Upper lobe of right lung (tissue), 1 donor: ENCODE measurements at regions not wholly inside any gene's neighbourhood (a gene's known extent, or its start where the extent isn't known, plus 50 kb on each side); places are given as distances from the start of the nearest gene placed in this dataset.
"Not testable (repeated sequence)": the region's sequence is repeated elsewhere in the genome, so short reads cannot be mapped to it uniquely, and the experiment has no call there.

Experiments used
- ATAC-seq: fragments of 200-7000 bp; cut with Tn5 transposase; one replicate; pipeline ENCODE4 v1.9.1; 2020; ENCODE audit warnings: mild to moderate bottlenecking, moderate library complexity
- DNase-seq: peaks from one replicate; pipeline ENCODE4 v3.0.0-alpha.2; 2020
- H3K27ac ChIP-seq: fragments of 200-600 bp; one replicate; pipeline ENCODE4 v1.8.0; 2022
- H3K27me3 ChIP-seq: fragments of 200-600 bp; one replicate; pipeline ENCODE4 v1.8.0; 2022; ENCODE audit warnings: mild to moderate bottlenecking
- H3K36me3 ChIP-seq: fragments of 200-600 bp; one replicate; pipeline ENCODE4 v1.8.0; 2022
- H3K4me1 ChIP-seq: fragments of 200-600 bp; one replicate; pipeline ENCODE4 v1.8.0; 2022
- H3K4me3 ChIP-seq: fragments of 200-600 bp; one replicate; pipeline ENCODE4 v1.8.0; 2022; ENCODE audit warnings: mild to moderate bottlenecking
- H3K9me3 ChIP-seq: fragments of 200-600 bp; one replicate; pipeline ENCODE4 v1.8.0; 2022
- intact Hi-C: fragments of 100-400 bp; cut with DNase I; formaldehyde crosslinking; loops from one replicate; pipeline ENCODE4 v1.11.0; 2022
- TF ChIP-seq, protein P1 (sequence below): fragments of 200-600 bp; IDR thresholded peaks from one replicate; pipeline ENCODE4 v1.8.0; 2022; ENCODE audit warnings: antibody characterized with exemption
- donor health status: DM: no; HTN: yes; CAD: no; lungs with severe emphysema.

DNA sequence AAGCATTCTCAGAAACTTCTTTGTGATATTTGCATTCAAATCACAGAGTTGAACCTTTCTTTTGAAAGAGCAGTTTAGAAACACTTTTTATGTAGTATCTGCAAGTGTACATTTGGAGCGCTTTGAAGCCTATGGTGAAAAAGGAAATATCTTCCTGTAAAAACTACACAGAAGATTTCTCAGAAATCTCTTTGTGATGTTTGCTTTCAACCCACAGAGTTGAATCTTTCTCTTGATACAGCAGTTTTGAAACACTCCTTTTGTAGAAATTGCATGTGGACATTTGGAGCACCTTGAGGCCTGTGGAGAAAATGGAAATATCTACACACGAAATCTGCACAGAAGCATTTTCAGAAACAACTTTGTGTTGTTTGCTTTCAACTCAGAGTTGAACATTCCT, 612.3 kb upstream of the ZNF337 start:
- H3K4me3 ChIP-seq = no peak overlapping the region
- DNase-seq (no peak), ATAC-seq (no peak)
- no peaks in the 10 kb centered on the region for H3K4me1 ChIP-seq
- TF ChIP-seq, protein P1, sequence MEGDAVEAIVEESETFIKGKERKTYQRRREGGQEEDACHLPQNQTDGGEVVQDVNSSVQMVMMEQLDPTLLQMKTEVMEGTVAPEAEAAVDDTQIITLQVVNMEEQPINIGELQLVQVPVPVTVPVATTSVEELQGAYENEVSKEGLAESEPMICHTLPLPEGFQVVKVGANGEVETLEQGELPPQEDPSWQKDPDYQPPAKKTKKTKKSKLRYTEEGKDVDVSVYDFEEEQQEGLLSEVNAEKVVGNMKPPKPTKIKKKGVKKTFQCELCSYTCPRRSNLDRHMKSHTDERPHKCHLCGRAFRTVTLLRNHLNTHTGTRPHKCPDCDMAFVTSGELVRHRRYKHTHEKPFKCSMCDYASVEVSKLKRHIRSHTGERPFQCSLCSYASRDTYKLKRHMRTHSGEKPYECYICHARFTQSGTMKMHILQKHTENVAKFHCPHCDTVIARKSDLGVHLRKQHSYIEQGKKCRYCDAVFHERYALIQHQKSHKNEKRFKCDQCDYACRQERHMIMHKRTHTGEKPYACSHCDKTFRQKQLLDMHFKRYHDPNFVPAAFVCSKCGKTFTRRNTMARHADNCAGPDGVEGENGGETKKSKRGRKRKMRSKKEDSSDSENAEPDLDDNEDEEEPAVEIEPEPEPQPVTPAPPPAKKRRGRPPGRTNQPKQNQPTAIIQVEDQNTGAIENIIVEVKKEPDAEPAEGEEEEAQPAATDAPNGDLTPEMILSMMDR = no peak
- H3K9me3 ChIP-seq = no peaks in the 10 kb centered on the region
- intact Hi-C loops = no loop called here
- no peaks in the 10 kb centered on the region for H3K27me3 ChIP-seq
- no peaks in the 10 kb centered on the region for H3K36me3 ChIP-seq
- no peak overlapping the region for H3K27ac ChIP-seq

- Histone ChIP-seq H3K4me3 (no peak overlapping the region), H3K4me1 (no peaks in the 10 kb centered on the region), H3K9me3 (no peaks in the 10 kb centered on the region), H3K27me3 (no peaks in the 10 kb centered on the region), H3K36me3 (no peaks in the 10 kb centered on the region), H3K27ac (no peak overlapping the region)
- DNase-seq (no peak), ATAC-seq (no peak)
- intact Hi-C loops = no loop called here
- TF ChIP-seq, protein P1 = no peak
Measured at GRCh38 chr20:26295006-26295405, 598.4 kb upstream of the ZNF337 start.

DNA sequence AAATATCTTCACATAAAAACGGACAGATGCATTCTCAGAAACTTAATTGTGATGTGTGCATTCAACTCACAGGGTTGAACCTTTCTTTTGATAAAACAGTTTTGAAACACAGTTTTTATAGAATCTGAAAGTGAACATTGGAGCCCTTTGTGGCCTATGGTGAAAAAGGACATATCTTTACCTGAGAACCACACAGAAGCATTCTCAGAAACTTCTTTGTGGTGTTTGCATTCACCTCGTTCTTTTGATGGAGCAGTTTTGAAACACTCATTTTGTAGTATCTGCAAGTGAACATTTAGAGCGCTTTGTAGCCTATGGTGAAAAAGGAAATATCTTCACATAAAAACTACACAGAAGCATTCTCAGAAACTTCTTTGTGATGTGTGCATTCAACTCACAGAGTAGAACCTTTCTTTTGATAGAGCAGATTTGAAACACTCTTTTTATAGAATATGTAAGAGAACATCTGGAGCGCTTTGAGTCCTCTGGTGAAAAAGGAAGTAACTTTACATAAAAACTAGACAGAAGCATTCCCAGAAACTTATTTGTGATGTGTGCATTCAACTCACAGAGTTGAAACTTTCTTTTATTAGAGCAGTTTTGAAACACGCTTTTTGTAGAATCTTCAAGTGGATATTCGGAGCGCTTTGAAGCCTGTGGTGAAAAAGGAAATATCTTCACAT, 591.9 kb upstream of the ZNF337 start:
- intact Hi-C loops, H3K36me3 ChIP-seq: not testable (repeated sequence)

DNA sequence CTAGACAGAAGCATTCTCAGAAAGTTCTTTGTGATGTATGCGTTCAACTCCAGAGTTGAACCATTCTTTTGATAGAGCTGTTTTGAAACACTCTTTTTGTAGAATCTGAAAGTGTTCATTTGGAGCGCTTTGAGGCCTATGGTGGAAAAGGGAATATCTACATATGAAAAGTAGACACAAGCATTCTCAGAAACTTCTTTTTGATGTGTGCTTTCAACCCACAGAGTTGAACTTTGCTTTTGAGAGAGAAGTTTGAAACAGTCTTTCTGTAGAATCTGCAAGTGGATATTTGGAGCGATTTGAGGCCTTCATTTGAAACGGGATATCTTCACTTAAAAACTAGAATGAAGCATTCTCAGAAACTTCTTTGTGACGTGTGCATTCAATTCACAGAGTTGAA, 582.6 kb upstream of the ZNF337 start:
- Histone ChIP-seq H3K36me3 (no peaks in the 10 kb centered on the region), H3K27ac (no peak overlapping the region), H3K4me3 (no peak overlapping the region), H3K9me3 (no peaks in the 10 kb centered on the region), H3K4me1 (no peaks in the 10 kb centered on the region), H3K27me3 (no peaks in the 10 kb centered on the region)
- TF ChIP-seq, protein P1 = no peak
- DNase-seq = no peak
- ATAC-seq = no peak
- intact Hi-C loops = no loop called here

More for the DNA sequence above, 591.9 kb upstream of the ZNF337 start:
- not testable (repeated sequence) for H3K4me1 ChIP-seq, ATAC-seq, H3K27me3 ChIP-seq, DNase-seq, H3K4me3 ChIP-seq, H3K27ac ChIP-seq, H3K9me3 ChIP-seq

DNA sequence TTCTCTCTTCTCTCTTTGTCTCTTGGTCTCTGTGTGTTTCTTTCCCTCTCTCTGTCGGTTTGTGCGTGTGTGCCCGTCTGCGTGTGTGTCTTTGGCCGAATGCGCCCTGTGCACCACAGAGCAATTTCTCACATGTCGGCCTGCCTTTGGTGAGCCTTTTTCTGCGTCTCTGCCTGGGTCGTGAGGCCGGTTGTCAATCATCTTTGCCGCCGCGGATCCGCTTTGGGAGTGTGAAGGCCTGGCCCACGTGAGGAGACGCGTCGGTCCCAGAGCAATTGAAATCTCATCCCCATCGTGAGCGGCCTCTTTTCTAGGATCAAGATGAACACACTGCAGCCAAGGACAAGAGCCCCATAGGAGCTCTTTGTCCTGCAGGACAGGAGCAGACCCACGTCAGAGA, 580.7 kb upstream of the ZNF337 start:
- H3K9me3 ChIP-seq = no peaks in the 10 kb centered on the region
- no peak overlapping the region for H3K27ac ChIP-seq
- intact Hi-C loops = no loop called here
- DNase-seq = no peak
- H3K4me1 ChIP-seq = no peaks in the 10 kb centered on the region
- no peak overlapping the region for H3K4me3 ChIP-seq
- no peaks in the 10 kb centered on the region for H3K27me3 ChIP-seq
- TF ChIP-seq, protein P1 = no peak
- no peaks in the 10 kb centered on the region for H3K36me3 ChIP-seq
- ATAC-seq = no peak

DNA sequence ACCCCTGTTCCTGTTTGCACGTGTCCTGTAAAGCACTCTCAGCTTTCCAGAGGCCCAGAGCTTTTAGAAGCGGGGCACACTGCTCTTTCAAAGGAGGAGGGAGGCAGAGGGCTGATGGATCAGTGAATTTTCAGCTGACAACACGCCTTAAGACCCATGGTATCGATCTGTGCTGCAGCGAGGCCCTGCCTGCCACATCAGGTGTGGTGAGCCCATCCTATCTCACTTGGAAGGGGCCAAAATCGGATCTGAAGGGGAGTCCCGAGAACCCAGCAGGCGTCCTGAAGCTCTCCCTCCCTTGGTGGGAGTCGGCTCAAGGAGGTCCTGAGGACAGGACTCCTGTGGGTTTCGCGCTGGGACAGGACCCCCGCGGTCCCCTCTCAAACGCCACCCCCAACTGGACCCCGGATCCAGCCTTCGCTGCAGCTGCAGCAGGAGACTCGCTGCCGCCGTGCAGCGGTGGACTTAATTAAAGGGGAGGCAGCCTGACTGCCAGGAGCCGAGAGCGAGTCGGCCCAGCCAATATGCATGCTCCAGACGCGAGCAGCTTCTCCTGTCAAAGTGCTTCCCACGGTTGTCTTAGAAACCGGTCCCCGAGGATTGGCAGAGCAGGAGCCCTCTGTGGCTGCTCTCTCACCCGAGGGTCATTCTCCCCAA, 580.0 kb upstream of the ZNF337 start:
- Histone ChIP-seq H3K36me3 (no peaks in the 10 kb centered on the region), H3K27ac (no peak overlapping the region), H3K4me1 (no peaks in the 10 kb centered on the region), H3K9me3 (no peaks in the 10 kb centered on the region), H3K27me3 (no peaks in the 10 kb centered on the region), H3K4me3 (no peak overlapping the region)
- TF ChIP-seq, protein P1 = no peak
- intact Hi-C loops = no loop called here
- no peak for DNase-seq
- ATAC-seq = no peak

DNA sequence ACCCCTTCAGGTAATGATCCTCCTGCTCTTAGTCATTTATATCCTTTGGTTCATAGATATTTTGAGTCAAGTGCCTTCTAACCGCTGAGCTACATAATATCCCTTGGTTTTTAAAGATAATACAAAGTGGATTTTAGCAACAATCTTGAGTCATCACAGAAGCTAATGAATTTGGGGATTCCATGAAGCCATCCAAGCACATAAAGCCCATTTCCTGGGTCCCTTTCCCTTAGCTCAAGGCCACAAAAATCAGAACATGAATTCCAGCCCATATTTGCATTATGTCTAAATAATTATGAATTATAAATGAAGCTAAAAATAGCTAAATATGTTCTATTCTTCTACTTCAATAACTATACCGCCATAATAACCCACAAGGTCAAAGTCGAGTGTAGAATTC, 572.1 kb upstream of the ZNF337 start:
- H3K36me3 ChIP-seq, H3K4me1 ChIP-seq, intact Hi-C loops, DNase-seq, ATAC-seq, H3K27ac ChIP-seq, H3K27me3 ChIP-seq, H3K9me3 ChIP-seq, H3K4me3 ChIP-seq: not testable (repeated sequence)

- DNase-seq, H3K27me3 ChIP-seq, H3K4me3 ChIP-seq, ATAC-seq, H3K27ac ChIP-seq, H3K9me3 ChIP-seq, H3K4me1 ChIP-seq, H3K36me3 ChIP-seq, intact Hi-C loops: not testable (repeated sequence)
Measured at GRCh38 chr20:26260925-26261324, 564.3 kb upstream of the ZNF337 start.

GRCh38 chr20:26252311-26252975, 555.8 kb upstream of the ZNF337 start:
- H3K27me3 ChIP-seq, DNase-seq, H3K4me3 ChIP-seq, H3K4me1 ChIP-seq, ATAC-seq, H3K36me3 ChIP-seq, H3K9me3 ChIP-seq, H3K27ac ChIP-seq, intact Hi-C loops: not testable (repeated sequence)
